HG03064 (cell line): ENCODE measurements at regions not wholly inside any gene's neighbourhood (a gene's known extent, or its start where the extent isn't known, plus 50 kb on each side); places are given as distances from the start of the nearest gene placed in this dataset.

Experiments used
- ATAC-seq: cut with Tn5 transposase; IDR thresholded peaks from one replicate; pipeline ENCODE4 v1.9.1; 2021; ENCODE audit warnings: low read depth; ENCODE audit not compliant: unreplicated experiment

DNA sequence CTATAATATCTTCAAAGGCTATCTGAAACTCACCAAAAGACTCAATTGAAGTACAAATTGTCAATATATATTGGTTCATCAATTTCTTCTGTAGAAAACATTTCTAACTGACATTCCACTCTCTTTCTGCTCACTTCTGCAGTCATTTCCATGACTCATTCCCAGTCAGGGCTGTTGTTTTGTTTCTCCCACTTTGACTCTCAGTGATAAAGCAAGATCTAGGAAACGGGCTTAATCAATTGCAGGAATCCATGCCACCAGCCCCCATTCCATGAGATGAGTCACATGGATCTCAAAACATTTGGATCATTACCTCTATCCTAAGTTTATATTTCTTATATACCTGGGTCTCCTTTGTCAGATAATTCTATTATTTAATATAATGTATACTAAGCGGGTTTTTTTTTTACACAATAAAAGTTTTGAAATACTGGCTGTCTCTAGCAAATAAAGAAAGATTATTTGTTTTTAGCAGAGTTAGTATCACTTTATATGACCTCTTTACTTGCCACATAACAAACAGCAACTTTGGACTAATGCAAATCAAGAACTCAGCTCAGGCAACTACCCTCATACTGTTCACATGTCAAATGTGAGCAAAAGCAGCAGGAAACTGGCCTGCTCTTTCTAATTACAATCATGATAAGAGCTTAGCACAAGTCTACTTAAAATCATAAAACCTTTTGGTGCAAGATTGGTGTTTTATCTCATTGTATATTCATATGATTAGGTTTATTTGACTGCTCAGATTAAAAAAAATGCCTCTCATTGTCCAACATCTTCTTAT is 251.1 kb upstream of the PIK3C3 start:
- no peak for ATAC-seq

DNA sequence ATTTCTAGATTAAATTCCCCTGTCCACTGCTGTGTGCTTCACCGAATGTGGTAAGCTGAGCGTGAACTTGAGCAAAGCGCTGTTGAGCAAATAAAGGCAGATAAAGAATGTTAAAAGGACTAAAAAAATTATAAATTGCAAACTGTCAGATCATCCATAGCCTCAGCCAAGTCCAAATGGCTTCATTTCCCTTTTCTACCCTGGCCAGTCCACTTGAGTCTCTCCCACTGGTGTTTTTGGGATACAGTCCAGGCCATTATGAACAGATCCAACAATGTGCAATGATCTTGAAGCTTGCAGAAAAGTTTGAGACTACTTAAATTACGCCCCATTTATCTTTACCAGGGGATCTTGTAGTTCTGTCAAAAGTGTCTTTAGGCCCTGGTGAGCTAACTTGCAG is 254.6 kb upstream of the PIK3C3 start:
- ATAC-seq = no peak

DNA sequence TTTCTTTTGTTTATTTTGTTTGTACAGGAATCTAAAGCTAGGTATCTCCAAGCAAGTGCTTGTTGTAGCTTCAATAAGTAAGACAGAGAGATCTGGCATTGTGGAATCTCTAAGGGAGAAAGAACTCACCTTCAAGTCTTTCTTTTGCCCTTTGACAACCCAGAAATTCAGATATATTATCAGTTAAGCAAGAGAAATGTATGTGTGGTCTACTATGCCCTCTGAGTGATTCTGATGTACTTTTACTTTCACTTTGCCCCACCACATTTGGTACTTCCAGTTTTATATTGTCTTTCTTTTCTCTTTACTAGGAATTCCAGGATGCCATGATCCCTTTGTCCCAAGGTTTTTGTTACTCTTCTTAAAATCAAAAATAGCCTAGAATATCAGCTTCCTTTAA is 259.6 kb upstream of the PIK3C3 start:
- ATAC-seq = no peak

DNA sequence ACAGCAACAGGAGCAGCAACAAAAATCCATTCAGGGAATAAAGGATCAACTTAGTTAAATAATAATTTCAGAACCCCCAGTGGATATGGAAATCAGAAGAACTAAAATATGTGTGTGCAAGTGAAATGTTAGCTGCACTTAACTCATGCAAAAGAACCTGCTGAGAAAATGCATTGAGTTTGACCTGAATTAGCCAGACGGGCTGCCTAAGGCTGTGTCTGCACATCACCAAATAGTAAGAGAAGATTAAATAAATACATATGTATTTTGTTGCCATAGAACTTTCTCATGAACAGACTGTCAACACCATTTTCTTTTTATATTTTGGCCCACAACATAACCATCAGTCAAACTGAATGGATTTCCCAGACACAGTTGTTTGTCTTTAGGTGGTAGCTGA is 262.0 kb upstream of the PIK3C3 start:
- ATAC-seq = no peak

DNA sequence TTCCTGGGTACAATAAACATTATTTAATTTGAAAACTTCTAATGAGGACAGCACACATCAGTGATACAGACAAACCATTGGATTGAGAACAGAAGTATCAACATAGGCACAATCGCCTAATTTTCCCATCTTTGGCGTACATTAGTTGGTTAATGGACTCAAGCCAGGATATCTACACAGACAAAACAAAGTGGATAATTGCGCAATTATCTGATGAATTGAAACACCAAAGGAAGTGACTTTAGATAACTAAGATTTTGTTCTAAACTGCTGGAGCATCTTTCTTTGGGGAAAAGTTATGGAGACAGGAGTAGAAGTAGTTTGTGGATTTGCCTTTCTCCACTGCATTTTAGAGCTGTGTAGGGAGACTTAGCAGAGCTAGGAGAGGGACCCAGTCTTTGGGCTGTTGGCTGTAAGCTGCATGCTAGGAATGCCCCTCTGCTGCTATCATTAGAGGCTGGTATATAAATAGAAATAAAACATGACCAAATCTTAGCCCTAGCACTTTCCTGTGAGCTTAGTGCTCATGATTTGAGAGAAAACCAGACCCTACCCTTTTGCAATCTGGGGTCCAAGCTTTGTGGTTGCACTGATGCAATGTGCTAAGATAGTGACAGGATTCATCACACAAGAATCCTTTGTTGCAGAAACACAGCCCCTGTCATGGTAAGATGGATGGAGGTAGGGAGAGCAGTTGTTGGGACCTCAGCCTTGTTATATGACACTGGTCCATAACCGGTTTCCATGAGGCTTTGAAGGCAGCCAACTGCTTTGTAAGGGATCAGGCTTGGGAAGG is 264.5 kb upstream of the PIK3C3 start:
- no peak for ATAC-seq

DNA sequence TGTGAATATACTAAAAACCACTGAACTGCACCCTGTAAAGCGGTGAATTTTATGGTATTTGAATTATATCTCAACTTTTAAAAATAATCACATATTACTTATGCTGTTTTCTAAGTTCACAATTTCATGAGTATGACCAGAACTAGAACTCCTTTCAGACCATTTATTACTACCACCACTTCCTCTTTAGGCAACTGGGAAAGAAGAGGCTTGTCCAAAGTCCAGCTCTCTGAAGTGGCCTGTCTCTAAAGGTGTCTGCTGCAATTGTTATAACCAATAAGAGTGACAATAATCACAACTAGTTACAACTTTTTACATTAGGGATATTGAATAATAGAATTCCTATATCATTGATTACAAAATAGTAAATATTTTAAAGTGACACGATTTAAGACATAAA is 267.9 kb upstream of the PIK3C3 start:
- no peak for ATAC-seq

DNA sequence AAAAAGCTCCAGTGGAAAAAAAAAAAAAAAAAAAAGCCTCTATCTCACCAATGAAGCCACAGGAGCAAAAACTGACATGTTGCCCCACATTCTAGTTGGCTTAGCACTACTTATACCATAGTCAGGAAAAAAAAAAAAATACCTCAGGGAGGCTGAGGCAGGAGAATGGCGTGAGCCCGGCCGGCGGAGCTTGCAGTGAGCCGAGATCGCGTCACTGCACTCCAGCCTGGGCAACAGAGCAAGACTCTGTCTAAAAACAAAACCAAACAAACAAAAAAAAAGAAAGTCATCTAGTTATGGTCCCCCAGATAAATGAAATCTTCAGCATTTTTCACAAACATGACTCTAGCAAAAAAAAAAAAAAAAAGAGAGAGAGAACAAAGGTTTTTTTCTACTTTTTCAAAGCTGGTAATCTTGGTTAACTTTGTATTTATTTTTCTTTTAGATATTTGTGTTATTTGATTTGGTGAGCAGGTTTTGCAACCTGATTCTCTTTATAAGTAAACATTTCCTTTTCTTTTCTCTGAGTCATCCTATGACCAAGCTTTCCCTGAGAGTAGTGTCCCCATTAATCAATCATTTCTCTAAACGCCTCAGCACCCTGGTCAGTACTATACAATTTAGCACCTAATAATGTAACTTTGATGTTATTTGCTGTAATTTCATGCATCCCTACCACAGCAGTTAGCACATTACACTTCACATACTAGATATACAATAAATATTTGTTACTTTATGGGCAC is 273.7 kb upstream of the PIK3C3 start:
- no peak for ATAC-seq

DNA sequence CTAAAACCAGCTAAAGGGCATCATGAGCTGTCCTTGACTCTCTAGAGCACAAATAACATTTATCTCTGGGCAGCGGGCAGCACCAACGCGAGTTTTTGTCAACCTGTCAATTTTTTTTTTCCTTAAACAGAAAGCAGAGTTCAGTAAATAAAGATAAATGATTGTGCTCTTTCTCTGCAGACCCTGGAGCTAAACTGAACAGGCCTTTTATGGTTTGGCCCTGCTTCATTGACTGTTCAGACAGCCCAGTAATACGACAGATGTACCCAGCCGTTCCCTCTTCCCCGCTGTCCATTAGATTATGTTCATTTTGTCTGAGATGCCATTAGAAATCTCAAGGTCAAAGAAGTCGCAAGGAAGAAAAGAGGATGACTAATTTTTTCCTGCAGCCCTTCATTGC is 280.5 kb upstream of the PIK3C3 start:
- no peak for ATAC-seq

DNA sequence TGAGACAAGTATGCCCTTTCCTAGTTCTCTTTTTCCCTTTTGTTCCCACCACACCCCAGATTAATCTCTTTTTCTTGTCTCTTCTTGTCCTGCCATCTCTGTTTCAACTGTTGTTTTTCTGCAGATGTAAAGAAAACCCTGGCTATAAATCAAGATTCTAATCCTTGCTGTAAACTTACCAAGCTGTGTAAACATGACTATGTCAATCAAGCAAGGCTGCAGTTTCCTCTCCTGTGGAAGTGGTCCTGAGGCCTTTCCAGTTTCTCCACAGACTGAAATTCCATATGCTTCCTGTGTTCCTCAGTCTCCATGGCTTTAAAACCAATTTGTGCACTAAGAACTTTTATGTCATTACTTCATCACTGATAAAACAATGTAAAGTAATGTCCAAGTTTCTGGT is 288.8 kb upstream of the PIK3C3 start:
- no peak for ATAC-seq

DNA sequence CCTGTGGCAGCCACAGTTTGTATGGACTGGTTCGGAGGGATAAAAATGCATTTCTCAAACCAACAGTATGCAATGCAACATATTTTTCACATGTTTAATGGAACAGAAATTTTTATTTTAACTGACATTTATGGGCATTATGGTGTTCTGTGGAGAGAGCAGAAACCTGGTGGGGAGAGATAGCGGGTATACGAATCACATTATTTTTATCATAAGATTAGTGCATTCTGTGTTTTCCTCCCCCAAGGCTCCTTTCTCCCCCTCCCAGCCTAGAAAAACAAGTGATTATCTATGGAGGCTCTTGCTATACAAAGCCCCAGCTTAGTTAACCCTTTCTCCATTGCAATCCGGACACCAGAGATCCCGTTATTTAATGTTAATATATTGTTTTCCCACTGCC is 289.8 kb upstream of the PIK3C3 start:
- no peak for ATAC-seq

DNA sequence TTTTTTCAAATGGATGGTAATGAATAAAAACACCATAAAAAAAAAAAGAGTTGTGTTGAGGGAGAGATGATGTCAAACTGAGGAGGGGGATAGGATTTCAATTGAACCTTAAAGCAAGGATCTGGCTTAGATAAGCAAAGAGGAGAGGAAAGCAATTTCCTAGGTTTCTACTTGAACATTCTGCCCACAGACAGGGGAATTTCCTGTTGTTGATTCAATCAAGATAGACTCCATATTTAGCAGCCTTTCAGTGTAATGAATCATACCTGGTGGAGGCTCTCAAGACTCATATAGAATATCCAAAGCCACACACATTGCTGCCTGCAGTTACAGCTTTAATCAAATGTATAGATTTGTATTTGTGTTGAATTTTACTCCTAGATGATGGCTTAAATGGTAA is 294.4 kb upstream of the PIK3C3 start:
- ATAC-seq = no peak

DNA sequence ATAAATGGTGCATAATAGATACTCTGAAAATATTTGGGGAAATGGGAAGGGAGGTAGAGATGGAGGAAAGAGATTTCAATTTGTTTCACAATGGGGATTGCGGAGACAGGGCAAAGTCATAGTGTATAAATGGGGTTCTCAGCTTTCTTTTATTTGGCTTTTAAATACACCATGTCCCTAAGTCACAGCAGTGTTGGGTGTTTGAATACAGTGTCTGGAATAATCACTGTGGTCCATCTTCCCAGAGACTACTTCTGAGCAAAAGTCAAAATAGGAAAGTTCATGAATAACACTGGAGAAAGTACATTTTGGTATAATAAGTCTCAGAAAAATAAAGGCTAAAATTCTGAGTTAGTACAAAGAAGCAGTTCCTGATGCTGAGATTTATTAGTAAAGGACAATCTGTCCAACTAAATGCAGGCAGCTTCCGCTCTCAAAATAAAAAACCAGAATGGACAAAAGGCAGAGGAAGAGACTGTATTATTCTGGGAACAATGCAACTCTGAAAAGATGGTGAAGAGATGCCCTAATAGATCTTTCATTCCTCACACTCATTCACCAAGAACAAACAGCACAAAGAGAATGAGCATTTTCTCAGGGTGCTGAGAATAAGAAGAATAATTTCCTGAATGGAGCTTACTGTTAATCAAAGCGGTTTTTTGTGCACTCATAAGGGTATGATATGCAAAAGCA is 295.4 kb upstream of the PIK3C3 start:
- ATAC-seq = no peak

DNA sequence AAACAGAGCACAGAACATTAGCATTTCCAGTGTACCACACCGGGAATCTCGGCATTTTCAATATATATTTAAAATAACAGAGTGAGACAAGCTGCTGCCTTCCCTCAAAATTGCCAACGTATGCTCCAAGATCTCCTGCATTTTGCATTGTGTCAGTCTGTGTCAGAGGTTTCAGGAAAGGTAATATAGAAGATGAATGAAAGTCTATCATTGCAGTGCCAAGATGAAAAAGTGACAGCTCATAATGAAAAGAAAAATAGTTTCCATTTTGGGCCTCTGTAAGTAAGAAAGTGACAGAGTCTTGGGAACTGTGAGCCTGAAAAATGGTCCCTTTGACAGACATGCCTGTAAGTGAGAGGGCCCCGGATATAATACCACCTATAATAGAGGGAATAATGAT is 297.8 kb upstream of the PIK3C3 start:
- ATAC-seq = no peak

DNA sequence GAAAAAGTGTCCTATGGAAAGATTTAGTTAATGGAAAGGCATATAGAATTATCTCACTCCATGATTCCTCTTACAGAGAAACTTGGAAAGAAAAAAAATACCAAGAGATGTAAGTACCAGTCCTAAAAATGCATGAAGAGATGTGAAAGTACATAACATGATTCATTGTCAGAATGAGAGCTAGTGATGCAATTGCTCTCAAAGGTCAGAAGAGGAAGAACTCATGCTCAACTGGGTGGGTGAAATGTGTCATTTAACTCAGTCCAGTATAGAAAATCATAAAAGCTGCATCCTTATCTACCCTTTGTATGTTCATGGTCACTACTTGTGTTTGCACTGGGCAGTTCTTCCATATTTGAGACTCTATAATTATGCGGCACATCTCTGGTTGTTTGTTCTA is 300.0 kb upstream of the PIK3C3 start:
- no peak for ATAC-seq

DNA sequence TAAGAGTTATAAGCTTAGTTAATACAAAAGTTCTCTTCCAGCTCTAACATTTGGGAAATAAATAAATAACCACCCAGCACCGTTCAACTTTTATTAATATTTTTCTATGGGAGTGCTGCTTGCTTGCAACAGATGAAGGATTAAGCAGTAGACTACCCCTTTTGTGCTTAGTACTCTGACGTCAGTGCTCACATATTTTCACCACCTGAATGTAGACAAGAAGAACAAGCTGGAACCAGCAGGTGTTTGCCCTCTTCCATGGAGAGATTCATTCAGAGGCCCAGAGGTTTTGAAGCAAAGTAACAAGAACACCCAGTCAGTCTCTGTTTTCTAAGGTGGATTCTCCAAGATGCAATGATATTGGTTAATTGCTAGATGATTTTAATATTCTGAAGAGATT is 307.1 kb upstream of the PIK3C3 start:
- no peak for ATAC-seq

DNA sequence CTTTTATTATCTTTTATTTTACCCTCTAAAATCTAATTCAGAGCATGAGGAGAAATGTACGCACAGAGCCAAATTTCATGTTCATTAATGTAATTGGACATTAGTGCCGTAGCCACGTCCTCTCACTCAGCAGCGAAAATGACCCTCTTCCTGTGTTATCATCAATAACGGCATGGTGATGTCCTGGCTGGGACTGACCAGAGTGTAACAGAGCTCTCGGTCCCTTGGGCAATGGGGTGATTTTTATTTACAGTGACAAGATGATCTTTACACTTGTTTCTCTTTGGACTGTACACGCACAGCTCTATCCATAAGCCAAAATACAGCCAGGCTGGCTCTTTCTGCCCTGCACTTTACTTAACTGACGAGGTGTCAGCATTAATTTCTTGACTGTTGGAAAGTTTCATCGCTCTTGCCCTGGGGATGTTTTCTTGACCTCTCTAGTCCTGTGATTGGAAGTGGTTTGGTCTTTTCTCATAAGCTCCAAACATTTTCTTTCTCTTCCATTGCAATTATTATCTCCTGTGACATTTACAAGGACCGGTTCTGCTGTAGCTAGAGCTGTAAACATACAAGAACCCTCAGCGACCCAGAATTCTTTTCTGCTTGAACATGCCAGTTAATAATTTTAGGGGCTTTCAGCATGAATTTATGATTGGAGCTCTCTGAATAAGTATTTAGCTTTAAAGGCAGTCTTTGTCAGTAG is 308.0 kb upstream of the PIK3C3 start:
- ATAC-seq = no peak

DNA sequence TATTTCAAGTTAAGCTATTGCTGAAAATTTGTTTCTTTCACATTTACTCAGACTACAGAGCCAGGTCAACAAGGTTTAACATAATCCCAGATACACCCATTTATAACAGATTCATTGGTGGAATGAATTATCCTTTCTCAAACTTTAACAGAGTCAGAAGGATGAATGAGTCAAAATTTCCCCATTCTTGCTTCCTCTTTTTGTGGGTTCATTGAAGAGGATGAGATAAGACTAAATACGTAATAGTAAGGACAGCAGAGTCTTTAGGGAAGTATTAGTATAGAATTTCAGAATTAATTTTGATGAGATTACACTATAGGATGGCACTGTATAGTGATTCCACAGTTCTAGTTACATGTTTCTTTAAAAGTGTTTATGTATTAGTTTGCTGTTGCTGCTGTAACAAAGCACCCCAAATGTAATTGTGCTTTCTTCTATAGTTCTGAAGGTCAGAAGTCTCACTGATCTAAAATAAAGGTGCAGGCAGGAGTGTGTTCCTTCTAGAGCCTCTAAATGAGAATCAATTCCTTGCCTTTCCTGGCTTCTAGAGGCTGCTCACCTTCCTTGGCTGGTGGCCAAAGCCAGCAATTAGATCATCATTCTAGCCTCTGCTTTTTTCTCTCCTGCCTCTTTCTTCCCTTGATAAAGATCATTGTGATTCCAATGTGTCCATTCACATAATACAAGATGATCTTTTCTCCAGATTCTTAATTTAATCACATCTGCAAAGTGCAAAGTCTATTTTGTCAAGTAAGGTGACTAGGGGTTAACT is 309.3 kb upstream of the PIK3C3 start:
- no peak for ATAC-seq

DNA sequence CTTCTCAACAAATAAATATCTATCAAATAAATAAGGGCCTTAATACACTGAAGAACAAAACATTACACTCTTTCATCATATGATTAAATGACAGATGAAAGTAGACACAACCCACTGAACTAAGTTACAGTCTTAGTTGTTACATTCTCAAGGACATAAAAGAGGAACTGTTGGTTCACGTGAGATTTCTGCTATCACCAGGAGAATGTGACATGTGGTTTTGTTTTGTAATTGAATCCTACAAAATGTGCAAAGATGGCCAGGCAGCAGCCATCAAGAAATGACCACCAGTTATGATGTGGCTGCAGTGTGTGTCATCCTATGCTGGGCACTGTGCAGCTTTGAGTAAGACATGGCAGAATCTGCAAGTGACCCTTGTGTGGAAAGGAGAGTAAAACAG is 310.6 kb upstream of the PIK3C3 start:
- no peak for ATAC-seq

DNA sequence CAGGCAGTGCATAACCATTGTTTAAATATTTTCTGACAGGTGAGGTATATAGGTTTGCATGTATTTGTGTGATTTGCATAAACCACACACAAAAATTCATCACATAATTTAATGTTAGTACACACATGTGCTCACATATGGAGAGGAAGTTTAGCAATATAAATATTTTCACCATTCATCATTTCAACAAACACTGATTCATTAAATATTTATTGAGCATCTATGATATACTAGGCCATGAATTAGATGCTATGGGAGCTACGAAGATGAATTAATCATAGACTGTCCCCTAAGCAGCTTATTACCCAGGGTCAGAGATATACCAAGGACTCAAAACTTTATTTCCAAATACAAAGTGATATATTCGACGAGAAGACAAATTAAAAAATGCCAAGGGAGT is 311.6 kb upstream of the PIK3C3 start:
- ATAC-seq = no peak

DNA sequence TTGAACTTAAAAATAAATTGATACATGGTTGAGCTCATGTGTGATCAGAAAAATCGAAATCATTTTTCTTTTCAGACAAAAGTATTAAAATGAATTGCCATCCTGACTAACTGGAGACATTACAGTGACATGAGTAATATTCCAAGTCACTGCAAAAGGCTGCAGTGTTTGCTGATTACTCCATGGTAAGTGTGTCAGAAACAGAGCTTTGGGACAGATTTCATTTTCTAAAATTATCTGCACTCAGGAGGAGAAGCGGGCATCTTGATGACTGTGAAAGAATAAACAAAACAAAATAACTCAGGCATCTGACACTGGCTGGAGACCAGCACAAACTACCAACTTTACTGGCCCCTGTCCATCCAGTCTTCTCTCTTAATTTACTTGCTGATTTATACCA is 312.3 kb upstream of the PIK3C3 start:
- no peak for ATAC-seq
